ENCODE measurements at regions not wholly inside any gene's neighbourhood (a gene's known extent, or its start where the extent isn't known, plus 50 kb on each side); places are given as distances from the start of the nearest gene placed in this dataset.

- Mint-ChIP-seq H3K27ac (peak overlapping the region; percentile 68), H3K4me1 (peaks cover 23% of the 10 kb centered on the region), H3K9me3 (no peaks in the 10 kb centered on the region), H3K36me3 (peaks cover 6% of the 10 kb centered on the region), H3K4me3 (peak overlapping the region; percentile 74), H3K27me3 (peaks cover 14% of the 10 kb centered on the region)
- peak; percentile 31 for DNase-seq
- peak; percentile 47 for ATAC-seq (ENCODE audit: low read depth)
- POLR2A ChIA-PET: no interaction called here
Observed at GRCh38 chr6:105587349-105588122, 184.7 kb upstream of the PREP start.

GRCh38 chr6:105578179-105578707, 175.4 kb upstream of the PREP start:
- ATAC-seq (ENCODE audit: low read depth): no peak
- DNase-seq: no peak
- POLR2A ChIA-PET: no interaction called here
- no peak overlapping the region for H3K4me3 Mint-ChIP-seq
- H3K27me3 Mint-ChIP-seq: peaks cover 39% of the 10 kb centered on the region
- H3K36me3 Mint-ChIP-seq: no peaks in the 10 kb centered on the region
- H3K9me3 Mint-ChIP-seq: peaks cover 5% of the 10 kb centered on the region
- no peak overlapping the region for H3K27ac Mint-ChIP-seq
- peaks cover 3% of the 10 kb centered on the region for H3K4me1 Mint-ChIP-seq

- Mint-ChIP-seq H3K9me3 (no peaks in the 10 kb centered on the region), H3K27ac (no peak overlapping the region), H3K4me1 (peaks cover 3% of the 10 kb centered on the region), H3K4me3 (no peak overlapping the region), H3K36me3 (no peaks in the 10 kb centered on the region), H3K27me3 (peaks cover 53% of the 10 kb centered on the region)
- POLR2A ChIA-PET: no interaction called here
- ATAC-seq (ENCODE audit: low read depth): no peak
- no peak for DNase-seq
Observed at GRCh38 chr6:105573556-105573955, 170.7 kb upstream of the PREP start.

GRCh38 chr6:105573138-105573537, 170.3 kb upstream of the PREP start:
- Mint-ChIP-seq H3K27me3 (peaks cover 52% of the 10 kb centered on the region), H3K36me3 (no peaks in the 10 kb centered on the region)
- DNase-seq: no peak

GRCh38 chr6:105570416-105570815, 167.5 kb upstream of the PREP start:
- Mint-ChIP-seq H3K27me3 (peaks cover 44% of the 10 kb centered on the region), H3K36me3 (no peaks in the 10 kb centered on the region), H3K27ac (no peak overlapping the region), H3K9me3 (no peaks in the 10 kb centered on the region), H3K4me1 (no peaks in the 10 kb centered on the region), H3K4me3 (no peak overlapping the region)
- no peak for ATAC-seq (ENCODE audit: low read depth)
- DNase-seq: no peak
- POLR2A ChIA-PET: no interaction called here

More at GRCh38 chr6:105573138-105573537, 170.3 kb upstream of the PREP start:
- POLR2A ChIA-PET: no interaction called here
- Mint-ChIP-seq H3K9me3 (no peaks in the 10 kb centered on the region), H3K4me3 (no peak overlapping the region), H3K4me1 (no peaks in the 10 kb centered on the region), H3K27ac (no peak overlapping the region)
- no peak for ATAC-seq (ENCODE audit: low read depth)

GRCh38 chr6:105569706-105570105, 166.8 kb upstream of the PREP start:
- Mint-ChIP-seq H3K36me3 (no peaks in the 10 kb centered on the region), H3K9me3 (no peaks in the 10 kb centered on the region), H3K27me3 (peaks cover 42% of the 10 kb centered on the region), H3K4me1 (no peaks in the 10 kb centered on the region), H3K27ac (no peak overlapping the region), H3K4me3 (no peak overlapping the region)
- POLR2A ChIA-PET: no interaction called here
- DNase-seq (no peak), ATAC-seq (ENCODE audit: low read depth) (no peak)

GRCh38 chr6:105568751-105569150, 165.9 kb upstream of the PREP start:
- H3K36me3 Mint-ChIP-seq: no peaks in the 10 kb centered on the region

GRCh38 chr6:105568142-105568541, 165.3 kb upstream of the PREP start:
- ATAC-seq (ENCODE audit: low read depth) (no peak), DNase-seq (no peak)
- no peaks in the 10 kb centered on the region for H3K4me1 Mint-ChIP-seq
- no peaks in the 10 kb centered on the region for H3K9me3 Mint-ChIP-seq
- peaks cover 30% of the 10 kb centered on the region for H3K27me3 Mint-ChIP-seq
- H3K27ac Mint-ChIP-seq: no peak overlapping the region
- no peak overlapping the region for H3K4me3 Mint-ChIP-seq
- H3K36me3 Mint-ChIP-seq: no peaks in the 10 kb centered on the region
- POLR2A ChIA-PET: no interaction called here

More at GRCh38 chr6:105568751-105569150, 165.9 kb upstream of the PREP start:
- Mint-ChIP-seq H3K4me3 (no peak overlapping the region), H3K27ac (no peak overlapping the region), H3K27me3 (peaks cover 34% of the 10 kb centered on the region), H3K9me3 (no peaks in the 10 kb centered on the region), H3K4me1 (no peaks in the 10 kb centered on the region)
- ATAC-seq (ENCODE audit: low read depth) (no peak), DNase-seq (no peak)
- POLR2A ChIA-PET: no interaction called here

GRCh38 chr6:105567140-105567539, 164.3 kb upstream of the PREP start:
- H3K27ac Mint-ChIP-seq: no peak overlapping the region
- peaks cover 2% of the 10 kb centered on the region for H3K9me3 Mint-ChIP-seq
- H3K27me3 Mint-ChIP-seq: peaks cover 26% of the 10 kb centered on the region
- ATAC-seq (ENCODE audit: low read depth) (no peak), DNase-seq (no peak)
- no peaks in the 10 kb centered on the region for H3K36me3 Mint-ChIP-seq
- no peak overlapping the region for H3K4me3 Mint-ChIP-seq
- POLR2A ChIA-PET: no interaction called here
- no peaks in the 10 kb centered on the region for H3K4me1 Mint-ChIP-seq

- DNase-seq (no peak), ATAC-seq (ENCODE audit: low read depth) (no peak)
- Mint-ChIP-seq H3K36me3 (no peaks in the 10 kb centered on the region), H3K4me1 (no peaks in the 10 kb centered on the region), H3K27me3 (peaks cover 20% of the 10 kb centered on the region), H3K9me3 (peaks cover 2% of the 10 kb centered on the region), H3K4me3 (no peak overlapping the region), H3K27ac (no peak overlapping the region)
- POLR2A ChIA-PET: no interaction called here
Observed at GRCh38 chr6:105566503-105566902, 163.6 kb upstream of the PREP start.

GRCh38 chr6:105564121-105564902, 161.4 kb upstream of the PREP start:
- Mint-ChIP-seq H3K27ac (no peak overlapping the region), H3K27me3 (peaks cover 7% of the 10 kb centered on the region), H3K4me3 (no peak overlapping the region), H3K9me3 (peaks cover 2% of the 10 kb centered on the region), H3K4me1 (no peaks in the 10 kb centered on the region), H3K36me3 (no peaks in the 10 kb centered on the region)
- ATAC-seq (ENCODE audit: low read depth) (no peak), DNase-seq (no peak)
- POLR2A ChIA-PET: no interaction called here

- no peak for ATAC-seq (ENCODE audit: low read depth)
- Mint-ChIP-seq H3K9me3 (peaks cover 2% of the 10 kb centered on the region), H3K4me1 (no peaks in the 10 kb centered on the region), H3K27me3 (peaks cover under 1% of the 10 kb centered on the region), H3K36me3 (no peaks in the 10 kb centered on the region), H3K27ac (no peak overlapping the region), H3K4me3 (no peak overlapping the region)
- POLR2A ChIA-PET: no interaction called here
- no peak for DNase-seq
Observed at GRCh38 chr6:105562027-105562426, 159.1 kb upstream of the PREP start.

GRCh38 chr6:105561486-105561885, 158.6 kb upstream of the PREP start:
- Mint-ChIP-seq H3K27me3 (peaks cover 6% of the 10 kb centered on the region), H3K4me1 (no peaks in the 10 kb centered on the region), H3K4me3 (no peak overlapping the region), H3K9me3 (peaks cover 3% of the 10 kb centered on the region), H3K27ac (no peak overlapping the region), H3K36me3 (peaks cover under 1% of the 10 kb centered on the region)
- DNase-seq: no peak
- POLR2A ChIA-PET: no interaction called here
- ATAC-seq (ENCODE audit: low read depth): no peak

GRCh38 chr6:105560611-105561066, 157.8 kb upstream of the PREP start:
- Mint-ChIP-seq H3K9me3 (peaks cover 9% of the 10 kb centered on the region), H3K36me3 (peaks cover 6% of the 10 kb centered on the region), H3K27ac (no peak overlapping the region), H3K4me1 (no peaks in the 10 kb centered on the region), H3K27me3 (peaks cover 13% of the 10 kb centered on the region), H3K4me3 (no peak overlapping the region)
- ATAC-seq (ENCODE audit: low read depth) (no peak), DNase-seq (no peak)
- POLR2A ChIA-PET: no interaction called here
